ENCODE measurements at regions not wholly inside any gene's neighbourhood (a gene's known extent, or its start where the extent isn't known, plus 50 kb on each side); places are given as distances from the start of the nearest gene placed in this dataset.

DNA sequence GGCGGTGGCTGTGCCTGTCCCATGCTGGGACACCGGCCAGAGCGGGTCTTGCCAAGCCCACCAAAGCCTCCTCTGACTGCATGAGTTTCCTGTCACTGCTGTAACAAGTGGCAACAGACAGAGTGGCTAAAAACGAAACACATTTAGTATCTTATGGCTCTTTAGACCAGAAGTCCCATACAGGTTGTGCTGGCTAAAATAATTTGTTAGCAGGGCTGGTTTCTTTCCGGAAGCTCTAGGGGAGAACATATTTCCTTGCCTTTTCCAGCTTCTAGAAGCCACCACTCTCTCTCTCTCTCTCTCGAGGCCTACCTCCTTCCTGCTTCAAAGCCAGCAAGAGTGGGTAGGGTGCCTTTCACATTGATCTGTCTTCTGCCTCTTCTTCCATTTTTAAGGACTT is 171.6 kb upstream of the PLPP4 start:
- no peak for DNase-seq (ENCODE audit: low read depth)

DNA sequence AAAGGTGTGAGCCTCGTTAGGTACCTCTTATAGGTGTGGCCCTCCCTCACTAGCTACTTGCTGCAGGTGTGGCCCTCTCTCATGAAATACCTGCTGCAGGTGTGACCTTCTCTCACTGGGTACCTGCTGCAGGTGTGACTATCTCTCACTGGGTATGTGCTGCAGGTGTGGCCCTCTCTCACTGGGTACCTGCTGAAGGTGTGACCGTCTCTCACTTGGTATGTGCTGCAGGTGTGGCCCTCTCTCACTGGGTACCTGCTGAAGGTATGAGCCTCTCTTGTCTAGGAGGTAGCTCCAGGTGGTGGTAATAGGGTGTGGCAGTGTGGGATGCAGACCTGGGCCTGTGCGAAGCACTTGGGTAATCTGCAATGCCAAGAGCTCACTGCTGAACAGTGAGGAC is 170.7 kb upstream of the PLPP4 start:
- no peak for DNase-seq (ENCODE audit: low read depth)

DNA sequence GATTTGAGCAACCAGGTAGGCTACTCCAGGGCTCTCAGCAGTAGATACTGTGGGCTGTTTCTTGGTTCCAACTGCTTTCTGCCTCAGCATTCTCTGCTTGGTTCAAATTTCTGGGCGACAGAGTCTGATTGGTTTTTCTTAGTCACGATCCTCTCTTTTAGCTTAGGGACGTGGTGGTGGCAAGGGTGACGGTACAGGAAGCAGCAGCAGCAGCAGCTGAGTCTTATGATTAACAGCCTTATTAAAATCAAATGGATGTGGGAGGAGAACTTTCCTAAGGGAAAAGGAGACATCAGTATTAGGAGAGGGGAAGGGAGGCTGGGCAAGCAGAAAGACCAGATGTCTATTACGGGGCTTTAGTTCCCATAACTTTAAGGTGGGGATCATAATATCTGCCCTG is 156.5 kb upstream of the PLPP4 start:
- no peak for DNase-seq (ENCODE audit: low read depth)

DNA sequence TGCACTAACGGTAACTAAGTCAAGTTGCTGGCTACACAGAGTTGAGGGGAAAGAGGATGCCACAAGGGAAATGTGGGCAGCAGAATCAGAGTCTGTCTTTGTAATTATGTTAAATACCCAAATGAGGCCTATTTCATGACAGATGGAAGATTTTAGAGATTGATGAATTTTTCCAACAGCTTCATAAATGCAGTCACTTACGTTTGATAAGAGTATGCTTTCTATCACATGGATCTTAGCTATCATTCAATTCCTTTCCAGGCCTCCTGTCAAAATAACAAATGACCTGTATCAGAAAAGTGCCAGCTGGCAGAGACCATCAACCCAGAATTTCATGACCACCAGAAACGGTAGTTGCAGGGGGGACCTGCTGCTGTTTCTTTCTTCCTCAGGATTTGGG is 148.4 kb upstream of the PLPP4 start:
- DNase-seq (ENCODE audit: low read depth), result no peak

DNA sequence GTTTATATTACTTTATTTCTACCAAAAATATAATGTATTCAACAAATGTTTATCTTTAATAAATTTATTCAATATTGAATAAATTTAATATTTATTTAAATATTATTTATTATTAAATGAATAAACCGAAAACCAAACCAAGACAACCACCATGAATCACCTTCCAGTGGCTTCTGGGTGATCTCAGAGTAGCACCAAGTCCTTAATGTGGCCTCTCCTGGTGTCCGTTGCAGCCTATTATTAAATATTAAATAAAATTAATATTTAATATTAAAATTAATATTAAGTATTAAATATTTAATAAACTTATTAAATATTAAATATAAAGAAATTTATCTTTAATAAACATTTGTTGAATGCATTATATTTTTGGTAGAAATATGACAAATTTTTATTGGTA is 143.3 kb upstream of the PLPP4 start:
- DNase-seq (ENCODE audit: low read depth), result no peak

DNA sequence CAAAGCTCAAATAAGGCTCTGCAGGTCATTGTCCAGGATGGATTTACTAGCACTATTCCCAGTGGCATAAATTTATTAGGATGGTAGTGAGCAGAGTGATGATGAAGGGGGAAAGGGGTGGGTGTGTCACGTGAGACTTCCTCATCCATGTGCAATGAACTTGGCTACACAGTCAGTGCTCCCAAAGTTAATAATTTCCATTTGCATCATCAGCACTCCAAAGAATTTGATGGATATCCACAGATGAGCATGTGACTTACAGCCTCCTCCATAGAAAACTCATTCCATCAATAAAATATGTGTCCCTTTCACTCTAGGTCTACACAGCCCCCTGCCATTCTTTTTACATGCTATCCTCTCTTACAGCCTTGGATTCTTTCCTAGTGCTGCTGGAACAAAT is 142.6 kb upstream of the PLPP4 start:
- DNase-seq (ENCODE audit: low read depth), result no peak

DNA sequence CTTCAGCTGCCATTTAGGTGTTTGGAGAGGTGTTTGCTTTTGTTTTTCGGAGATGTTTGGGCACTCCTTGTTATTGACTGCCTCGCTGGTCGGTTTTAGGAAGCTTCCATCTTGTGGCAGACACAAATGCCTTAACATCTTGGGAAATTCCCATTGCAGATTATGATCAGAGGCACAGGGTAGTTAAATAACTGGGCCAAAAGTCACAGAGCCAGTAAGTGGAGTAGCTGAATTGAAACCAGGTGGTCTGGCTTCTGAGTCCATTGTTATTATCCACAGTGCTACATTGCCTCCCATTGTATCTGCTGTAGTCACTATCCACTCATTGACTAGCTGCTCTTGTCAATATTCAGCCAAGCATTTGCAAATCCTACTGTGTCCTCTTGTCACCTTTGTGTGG is 138.2 kb upstream of the PLPP4 start:
- no peak for DNase-seq (ENCODE audit: low read depth)

DNA sequence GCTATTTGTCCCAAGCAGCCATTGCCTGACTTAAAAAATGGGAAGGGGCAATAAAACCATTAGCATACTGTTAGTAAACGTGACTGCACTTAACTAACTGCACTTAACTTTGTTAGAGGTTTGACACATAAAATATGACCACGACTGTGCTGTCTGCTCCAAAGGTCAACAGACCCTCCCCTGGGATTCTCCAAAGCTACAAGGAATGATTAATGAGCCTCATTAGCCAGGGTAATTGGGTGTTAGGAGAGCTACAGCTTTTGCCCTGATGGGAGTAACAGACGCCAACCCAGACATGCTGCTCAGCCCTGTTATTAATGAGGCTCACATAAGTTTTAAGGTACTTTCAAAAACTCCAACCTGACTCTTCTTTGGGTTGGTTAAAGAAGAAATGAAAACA is 129.4 kb upstream of the PLPP4 start:
- DNase-seq (ENCODE audit: low read depth), result no peak

DNA sequence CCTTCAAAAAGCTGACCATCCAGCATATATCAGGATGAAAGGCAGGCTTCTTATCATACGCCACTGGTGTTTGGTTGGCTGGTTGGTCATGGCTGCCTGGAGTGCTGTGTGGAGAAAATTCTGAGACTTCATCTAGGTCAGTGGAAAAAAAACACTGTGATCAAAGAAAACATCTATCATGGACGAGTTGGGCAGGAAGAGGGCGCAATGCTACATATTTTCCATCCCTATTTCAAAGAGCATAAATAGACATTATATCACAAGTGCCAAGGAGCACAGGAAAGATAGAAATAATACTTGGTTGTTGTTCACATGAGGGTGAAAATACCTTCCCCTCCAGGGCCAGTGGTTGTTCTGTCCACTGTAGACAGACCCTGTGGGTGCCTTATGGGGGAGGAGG is 128.4 kb upstream of the PLPP4 start:
- no peak for DNase-seq (ENCODE audit: low read depth)

DNA sequence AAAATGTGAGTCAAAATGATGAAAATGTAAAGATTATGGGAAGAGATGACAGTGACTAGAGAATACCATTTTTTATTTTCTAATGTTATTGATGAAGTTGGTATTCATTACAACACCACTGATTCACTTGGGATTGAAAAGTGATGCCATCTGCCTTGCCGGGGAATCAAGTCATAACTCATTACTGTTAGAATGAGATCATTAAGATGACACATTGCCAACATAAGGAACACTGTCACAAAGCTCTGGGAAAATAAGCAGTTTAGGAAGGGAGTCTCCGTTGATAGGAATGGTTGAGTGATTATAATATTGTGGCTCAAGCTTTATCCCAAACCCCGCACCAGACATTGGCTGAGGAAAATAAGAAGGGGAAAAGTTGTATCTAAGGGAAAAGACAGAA is 121.5 kb upstream of the PLPP4 start:
- no peak for DNase-seq (ENCODE audit: low read depth)

DNA sequence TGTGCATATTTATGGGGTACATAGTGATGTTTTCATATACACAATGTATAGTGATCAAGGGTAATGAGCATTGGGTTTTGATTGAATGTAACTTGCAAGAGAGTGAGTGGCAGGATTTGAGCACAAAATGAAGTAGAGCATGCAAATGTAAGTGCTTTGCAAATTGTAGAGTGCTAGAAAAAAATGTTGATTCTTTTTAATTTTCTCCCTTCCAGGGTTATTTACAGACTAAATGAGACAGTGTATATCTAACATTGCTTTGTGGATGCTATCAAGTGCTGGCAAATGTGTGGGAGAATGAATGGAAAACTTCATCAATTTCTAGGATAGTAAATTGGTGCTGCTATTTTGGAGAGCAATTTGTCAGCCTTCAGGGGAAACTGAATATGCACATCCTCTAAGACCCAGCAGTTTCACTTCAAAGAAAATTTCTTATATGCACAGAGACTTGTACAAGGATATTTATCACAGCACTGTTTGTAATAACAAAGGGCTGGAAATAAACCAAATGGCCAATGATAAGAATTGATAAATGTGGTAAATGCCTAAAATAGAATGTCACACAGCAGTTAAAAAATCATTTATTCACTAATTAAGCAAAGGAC is 120.6 kb upstream of the PLPP4 start:
- no peak for DNase-seq (ENCODE audit: low read depth)

DNA sequence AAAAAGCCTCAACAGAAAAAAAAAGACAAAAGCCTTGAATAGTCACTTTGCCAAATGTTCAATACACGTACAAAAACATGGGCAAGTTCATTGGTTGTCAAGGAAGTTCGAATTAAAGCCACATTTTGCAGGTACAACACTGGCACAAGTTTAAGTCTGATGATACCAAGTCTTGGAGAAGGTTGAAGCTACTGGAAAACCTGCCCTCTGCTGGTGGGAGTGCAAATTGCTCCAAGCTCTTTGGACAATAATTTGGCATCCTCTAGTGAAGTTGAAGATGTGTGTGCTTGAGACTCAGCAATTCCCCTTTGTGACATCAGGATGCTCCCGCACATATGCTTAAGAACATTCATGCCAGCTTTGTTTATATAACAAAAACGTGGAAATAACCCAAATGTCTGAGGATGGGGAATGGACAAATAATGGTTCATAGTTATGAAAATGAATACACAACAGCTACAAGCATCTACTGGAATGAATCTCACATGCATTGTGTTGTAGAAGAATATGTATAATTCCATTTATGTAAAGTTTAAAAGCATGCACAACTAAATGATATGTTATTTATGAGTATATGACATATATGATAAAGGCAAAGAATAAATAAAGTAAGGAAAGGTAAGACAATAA is 120.0 kb upstream of the PLPP4 start:
- peak; percentile 18 for DNase-seq (ENCODE audit: low read depth)

DNA sequence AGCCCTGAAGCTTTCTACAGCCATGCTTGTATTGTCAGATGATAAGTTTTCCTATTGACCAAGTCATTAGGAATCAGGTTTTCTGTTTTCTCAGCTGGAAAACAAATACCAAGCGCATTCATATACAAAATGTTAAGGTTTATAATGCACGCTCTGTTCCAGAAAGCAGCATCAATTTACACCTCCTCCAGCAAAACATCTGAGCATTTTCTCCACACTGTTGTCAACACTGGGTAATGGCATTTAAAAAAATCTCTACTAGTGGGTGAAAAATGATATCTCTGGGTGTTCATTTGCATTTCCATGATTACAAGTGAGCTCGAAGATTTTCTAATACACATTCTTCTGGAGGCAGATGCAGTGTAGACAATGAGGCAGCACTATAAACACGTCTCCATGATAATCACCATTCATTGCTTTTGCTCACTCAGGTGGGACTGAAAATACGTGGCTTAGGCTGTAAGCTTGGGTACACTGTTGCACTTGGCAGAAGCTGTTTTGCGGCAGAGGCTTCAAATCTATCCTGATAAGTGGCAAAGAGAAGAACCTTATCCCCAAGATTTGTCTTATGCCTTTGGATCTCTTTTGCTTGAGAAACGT is 114.8 kb upstream of the PLPP4 start:
- no peak for DNase-seq (ENCODE audit: low read depth)

DNA sequence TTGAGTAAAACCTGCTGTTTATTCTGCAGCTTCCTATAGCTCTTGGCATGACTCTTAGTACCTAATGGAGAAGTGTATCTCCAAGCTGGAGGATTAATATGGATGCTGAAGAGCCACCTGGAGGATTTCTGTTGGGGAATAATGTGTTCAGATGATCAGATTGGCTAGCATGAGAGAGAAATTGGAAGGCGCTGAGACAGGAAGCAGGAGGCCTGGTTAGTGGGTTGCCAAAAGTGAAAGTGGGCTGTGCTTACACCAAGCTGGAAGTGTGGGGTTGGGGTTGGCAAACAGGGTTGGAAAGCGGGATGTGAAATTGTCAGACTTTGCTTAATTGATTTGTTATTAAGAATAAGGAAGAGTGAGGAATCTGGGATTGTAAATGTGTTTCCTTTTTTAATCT is 111.8 kb upstream of the PLPP4 start:
- no peak for DNase-seq (ENCODE audit: low read depth)

DNA sequence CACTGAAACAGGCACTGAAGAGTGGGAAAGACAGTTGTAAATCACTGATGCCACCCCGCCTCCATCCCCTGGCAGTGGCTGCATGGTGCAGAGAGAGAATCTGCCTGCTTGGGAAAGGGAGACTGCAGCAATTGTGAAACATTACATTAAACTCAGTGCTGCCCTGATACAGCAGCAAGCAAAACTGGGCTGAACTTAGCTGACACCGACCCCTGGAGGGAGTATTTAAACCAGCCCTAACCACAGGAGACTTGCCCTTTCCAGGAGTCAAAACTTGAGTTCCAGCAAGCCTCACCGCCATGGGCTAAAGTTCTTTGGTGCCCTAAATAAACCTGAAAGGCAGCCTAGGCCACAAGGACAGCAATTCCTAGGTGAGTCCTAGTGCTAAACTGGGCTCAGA is 109.4 kb upstream of the PLPP4 start:
- DNase-seq (ENCODE audit: low read depth), result no peak

DNA sequence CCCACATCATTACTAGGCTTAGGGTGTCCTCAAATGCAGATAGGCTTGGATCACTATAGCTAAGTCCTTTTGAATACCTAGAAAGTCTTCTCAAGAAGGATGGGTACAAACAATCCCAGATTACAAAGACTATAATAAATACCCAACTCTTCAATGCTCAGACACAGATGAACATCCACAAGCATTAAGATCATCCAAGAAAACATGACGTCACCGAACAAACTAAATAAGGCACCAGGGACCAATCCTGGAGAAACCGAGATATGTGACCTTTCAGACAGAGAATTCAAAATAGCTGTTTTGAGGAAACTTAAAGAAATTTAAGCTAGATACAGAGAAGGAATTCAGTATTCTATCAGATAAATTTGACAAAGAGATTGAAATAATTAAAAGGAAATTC is 108.0 kb upstream of the PLPP4 start:
- no peak for DNase-seq (ENCODE audit: low read depth)

DNA sequence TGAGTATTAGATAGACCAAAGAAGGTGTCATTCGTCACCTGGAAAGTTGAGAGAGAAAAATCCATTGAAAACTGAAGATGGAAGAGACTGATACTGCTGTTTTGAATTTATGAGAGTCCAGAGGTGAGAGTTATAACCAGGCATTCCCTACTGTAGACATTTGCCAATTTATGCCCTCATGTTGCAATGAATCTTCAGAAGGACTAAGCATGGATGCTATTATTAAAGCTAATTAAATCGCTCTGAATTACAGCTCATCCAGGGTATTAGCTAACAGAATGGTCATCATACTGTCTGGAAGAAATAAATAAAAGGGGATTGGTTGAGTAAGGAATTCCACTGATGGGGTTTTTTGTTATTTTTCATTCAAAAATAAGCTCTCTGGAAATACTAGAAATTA is 101.6 kb upstream of the PLPP4 start:
- no peak for DNase-seq (ENCODE audit: low read depth)

DNA sequence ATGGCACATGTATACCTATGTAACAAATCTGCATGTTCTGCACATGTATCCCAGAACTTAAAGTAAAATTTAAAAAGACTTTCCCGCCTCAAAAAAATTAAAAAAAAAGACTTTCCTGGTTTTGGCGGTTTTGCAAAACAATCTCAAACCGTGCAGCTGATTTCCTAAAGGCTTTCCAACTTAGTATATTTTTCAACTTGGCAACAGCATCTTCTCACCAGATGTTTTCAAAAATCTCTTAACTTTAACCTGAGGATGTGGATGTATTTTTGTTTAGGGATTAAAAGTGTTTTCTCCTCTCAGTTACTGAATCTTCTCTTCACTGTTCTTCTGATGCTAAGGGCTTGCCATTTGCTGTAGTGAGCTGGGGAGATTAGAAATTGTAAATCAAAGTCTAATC is 96.5 kb upstream of the PLPP4 start:
- no peak for DNase-seq (ENCODE audit: low read depth)

DNA sequence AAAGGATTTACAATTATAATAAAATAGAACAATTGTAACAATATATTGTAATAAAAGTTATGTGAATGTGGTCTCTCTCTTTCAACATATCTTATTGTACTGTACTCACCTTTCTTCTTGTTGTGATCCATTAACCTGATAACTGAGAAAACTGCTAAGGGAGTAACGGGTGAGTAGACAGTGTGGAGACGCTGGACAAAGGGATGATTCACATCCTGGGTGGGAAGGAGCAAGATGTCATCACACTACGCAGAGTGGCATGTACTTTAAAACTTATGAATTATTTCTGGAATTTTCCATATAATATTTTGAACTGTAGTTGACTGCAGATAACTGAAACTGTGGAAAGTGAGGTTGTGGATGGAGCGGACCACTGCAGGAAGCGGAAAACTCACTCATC is 91.2 kb upstream of the PLPP4 start:
- DNase-seq (ENCODE audit: low read depth), result no peak

DNA sequence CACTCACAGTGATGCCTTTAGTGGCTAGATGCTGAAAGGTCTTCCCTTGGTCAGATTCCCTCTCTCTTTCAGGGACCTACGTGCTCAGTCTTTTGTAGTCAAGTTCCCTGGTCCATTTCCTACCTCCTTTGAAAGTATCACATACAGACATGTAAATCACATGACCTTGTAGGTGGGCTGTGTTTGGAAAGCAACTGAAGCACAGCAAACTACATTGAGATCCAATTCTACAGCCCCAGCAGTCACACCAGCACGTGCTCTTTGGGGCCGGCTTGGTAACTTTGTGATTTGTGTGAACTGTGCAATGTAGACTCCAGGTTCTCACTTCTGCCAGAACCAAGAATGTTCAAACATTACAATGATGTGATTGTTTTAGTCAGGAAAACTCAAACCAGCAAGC is 89.7 kb upstream of the PLPP4 start:
- no peak for DNase-seq (ENCODE audit: low read depth)

DNA sequence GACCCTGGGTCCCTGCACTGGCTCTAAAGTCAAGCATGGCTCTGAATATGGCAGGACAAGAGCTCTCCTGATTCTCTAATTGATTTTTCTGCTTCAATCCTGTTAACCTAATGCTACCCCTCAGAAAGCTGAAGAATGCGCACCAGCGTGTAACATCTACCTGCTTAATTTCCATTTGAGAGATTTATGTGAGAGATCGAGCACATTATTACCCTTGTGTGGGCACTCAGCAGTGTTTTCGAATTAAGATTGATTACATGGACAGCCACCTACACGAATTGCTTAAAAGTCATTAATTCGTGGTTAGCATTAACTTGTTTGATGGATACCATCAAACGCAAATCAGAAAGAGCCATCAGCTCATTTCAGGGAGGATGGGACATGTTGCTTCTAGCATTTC is 88.7 kb upstream of the PLPP4 start:
- no peak for DNase-seq (ENCODE audit: low read depth)

DNA sequence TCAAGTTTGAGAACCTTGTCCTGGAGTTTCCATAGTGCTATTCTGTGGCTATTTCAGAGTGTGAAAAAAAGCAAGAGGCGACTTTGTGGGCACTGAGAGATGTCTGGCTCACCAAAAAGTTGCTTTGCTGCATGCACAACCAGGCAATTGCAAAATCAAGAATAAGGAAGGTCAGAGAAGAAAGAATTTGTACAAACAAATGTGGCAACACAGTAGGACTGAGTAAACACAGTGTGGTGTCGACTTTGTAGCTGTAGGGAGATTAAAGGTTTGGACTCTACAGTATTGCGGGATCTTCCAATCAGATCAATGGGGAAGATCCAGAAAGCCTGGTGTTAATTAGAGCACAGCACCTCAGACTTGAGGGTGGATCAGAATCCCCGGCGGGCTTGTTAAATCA is 88.1 kb upstream of the PLPP4 start:
- no peak for DNase-seq (ENCODE audit: low read depth)

DNA sequence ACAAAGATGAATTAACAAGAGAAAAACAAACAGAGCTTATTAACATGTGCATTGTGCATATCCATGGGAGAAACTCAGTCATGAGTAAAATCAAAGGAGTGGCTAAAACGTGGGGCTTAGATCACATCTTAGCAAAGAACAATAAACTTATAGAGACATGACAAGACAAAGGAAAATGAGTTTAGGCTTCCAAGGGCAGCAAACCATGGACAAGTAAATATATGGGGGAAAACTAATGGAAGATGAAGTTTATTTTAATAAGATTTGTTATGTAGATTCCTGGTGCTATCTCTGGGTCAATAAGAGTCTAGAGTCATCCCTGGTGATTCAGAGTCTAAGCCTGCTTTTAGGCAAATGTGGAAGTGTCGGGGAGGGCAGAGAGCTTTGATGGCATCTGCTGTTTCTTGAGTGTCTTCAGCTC is 87.2 kb upstream of the PLPP4 start:
- DNase-seq (ENCODE audit: low read depth), result no peak

DNA sequence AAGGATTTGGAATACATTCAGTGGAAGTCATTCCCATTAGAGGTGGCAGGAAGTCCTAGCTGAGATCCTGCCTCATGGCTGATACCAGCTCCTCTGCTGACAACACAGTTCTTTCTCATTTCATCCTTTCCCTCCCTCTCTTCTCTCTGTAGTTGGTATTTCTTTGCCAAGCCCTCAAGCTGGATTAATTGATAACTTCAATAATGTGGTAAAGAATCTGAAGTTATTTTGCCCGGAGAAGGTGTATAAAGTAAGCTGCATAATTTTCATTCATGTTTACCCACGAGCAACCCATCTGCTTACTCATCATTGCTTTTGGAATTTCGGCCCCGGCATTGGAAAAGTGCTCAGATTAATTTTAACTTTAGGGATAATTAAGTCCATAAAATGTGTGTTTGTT is 85.2 kb upstream of the PLPP4 start:
- DNase-seq (ENCODE audit: low read depth), result no peak

Measured in stimulated activated CD8-positive, alpha-beta memory T cell treated with anti-CD3 and anti-CD28 coated beads, Interleukin-12 subunit alpha, Interleukin-12 subunit beta, amount 100 ng/mL, for 1 hour (primary cell).